Loucy (cell line): ENCODE measurements at regions not wholly inside any gene's neighbourhood (a gene's known extent, or its start where the extent isn't known, plus 50 kb on each side); places are given as distances from the start of the nearest gene placed in this dataset.

Source experiments
- H2AFZ ChIP-seq: fragments of 200-600 bp; sonication (generic); 2 replicates; pipeline ENCODE4 v1.6.0; 2016; ENCODE audit warnings: antibody characterized with exemption, mild to moderate bottlenecking, low read length, moderate library complexity
- H3F3A ChIP-seq: fragments of 200-600 bp; 2 replicates; pipeline ENCODE4 v1.6.0; 2016; ENCODE audit warnings: antibody characterized with exemption, low read depth, mild to moderate bottlenecking
- H3K27me3 ChIP-seq: fragments of 200-600 bp; sonication (generic); 2 replicates; pipeline ENCODE4 v1.6.1; 2014; ENCODE audit warnings: low read length, mild to moderate bottlenecking; ENCODE audit not compliant: insufficient read depth, poor library complexity, severe bottlenecking
- H3K36me3 ChIP-seq: fragments of 200-600 bp; sonication (generic); 2 replicates; pipeline ENCODE4 v1.6.1; 2016; ENCODE audit warnings: low read length; ENCODE audit not compliant: insufficient read depth
- H3K4me1 ChIP-seq: fragments of 200-600 bp; sonication (generic); 2 replicates; pipeline ENCODE4 v1.5.1; 2014; ENCODE audit warnings: low read length, mild to moderate bottlenecking; ENCODE audit not compliant: insufficient read depth, poor library complexity, severe bottlenecking
- H3K4me2 ChIP-seq: fragments of 200-600 bp; sonication (generic); 2 replicates; pipeline ENCODE4 v1.6.0; 2014; ENCODE audit warnings: antibody characterized with exemption, low read length, low read depth, mild to moderate bottlenecking; ENCODE audit not compliant: poor library complexity, severe bottlenecking
- H3K4me3 ChIP-seq: fragments of 200-600 bp; sonication (generic); 2 replicates; pipeline ENCODE4 v1.5.1; 2014; ENCODE audit warnings: low read length, mild to moderate bottlenecking, mixed read lengths; ENCODE audit not compliant: poor library complexity, severe bottlenecking
- H3K79me2 ChIP-seq: fragments of 200-600 bp; sonication (generic); 2 replicates; pipeline ENCODE4 v1.6.1; 2014; ENCODE audit warnings: low read length; ENCODE audit not compliant: insufficient read depth
- H3K9ac ChIP-seq: fragments of 200-600 bp; sonication (generic); 2 replicates; pipeline ENCODE4 v1.6.0; 2014; ENCODE audit warnings: mild to moderate bottlenecking, low read depth, low read length, moderate library complexity; ENCODE audit not compliant: poor library complexity, severe bottlenecking
- H3K9me2 ChIP-seq: fragments of 200-600 bp; sonication (generic); replicated peaks from 2 replicates; pipeline ENCODE4 v1.6.1; 2016; ENCODE audit warnings: low read depth, low read length, mixed read lengths
- H3K9me3 ChIP-seq: fragments of 200-600 bp; sonication (generic); 2 replicates; pipeline ENCODE4 v1.6.1; 2014; ENCODE audit warnings: mild to moderate bottlenecking, antibody characterized with exemption, low read length, low read depth; ENCODE audit not compliant: insufficient read depth
- H4K20me1 ChIP-seq: fragments of 200-600 bp; sonication (generic); 2 replicates; pipeline ENCODE4 v1.6.0; 2014; ENCODE audit warnings: antibody characterized with exemption, low read length, mild to moderate bottlenecking; ENCODE audit not compliant: insufficient read depth, poor library complexity, severe bottlenecking
- CTCF ChIP-seq: fragments of 200-600 bp; sonication (generic); conservative IDR thresholded peaks from 2 replicates; pipeline ENCODE4 v1.5.1; 2014; ENCODE audit warnings: mild to moderate bottlenecking, antibody characterized with exemption, low read length
- EZH2phosphoT487 ChIP-seq: fragments of 200-600 bp; IDR thresholded peaks from 2 replicates; pipeline ENCODE4 v1.6.1; 2018; ENCODE audit warnings: antibody characterized with exemption, mild to moderate bottlenecking, moderate library complexity, borderline replicate concordance

- no peaks in the 10 kb centered on the region for H3K79me2 ChIP-seq
- no peaks in the 10 kb centered on the region for H4K20me1 ChIP-seq
- no peak overlapping the region for H2AFZ ChIP-seq
- H3K4me2 ChIP-seq = no peak overlapping the region
- H3K27me3 ChIP-seq = no peaks in the 10 kb centered on the region
- H3F3A ChIP-seq = no peaks in the 10 kb centered on the region
- no peak overlapping the region for H3K4me3 ChIP-seq
- no peaks in the 10 kb centered on the region for H3K4me1 ChIP-seq
- H3K36me3 ChIP-seq = no peaks in the 10 kb centered on the region
- H3K9me3 ChIP-seq = no peaks in the 10 kb centered on the region
- no peaks in the 10 kb centered on the region for H3K9me2 ChIP-seq
- no peak overlapping the region for H3K9ac ChIP-seq
- TF ChIP-seq EZH2phosphoT487 (no peak), CTCF (no peak)
These were observed 159.1 kb upstream of the HS3ST1 start for GRCh38 chr4:11587797-11588196.

GRCh38 chr4:11585506-11585905 is 156.8 kb upstream of the HS3ST1 start:
- Histone ChIP-seq H3K4me3 (no peak overlapping the region), H3K79me2 (no peaks in the 10 kb centered on the region), H3K9me2 (no peaks in the 10 kb centered on the region), H3K27me3 (no peaks in the 10 kb centered on the region), H4K20me1 (no peaks in the 10 kb centered on the region), H3K4me1 (no peaks in the 10 kb centered on the region), H2AFZ (no peak overlapping the region), H3K36me3 (no peaks in the 10 kb centered on the region), H3K9me3 (no peaks in the 10 kb centered on the region), H3K9ac (no peak overlapping the region), H3F3A (no peaks in the 10 kb centered on the region), H3K4me2 (no peak overlapping the region)
- TF ChIP-seq CTCF (no peak), EZH2phosphoT487 (no peak)

- Histone ChIP-seq H3K4me2 (no peak overlapping the region), H3F3A (no peaks in the 10 kb centered on the region), H3K9me2 (no peaks in the 10 kb centered on the region), H3K36me3 (no peaks in the 10 kb centered on the region), H3K9ac (no peak overlapping the region), H4K20me1 (no peaks in the 10 kb centered on the region), H3K9me3 (no peaks in the 10 kb centered on the region), H2AFZ (no peak overlapping the region), H3K4me3 (no peak overlapping the region), H3K4me1 (no peaks in the 10 kb centered on the region), H3K79me2 (no peaks in the 10 kb centered on the region), H3K27me3 (no peaks in the 10 kb centered on the region)
- no peak for TF ChIP-seq EZH2phosphoT487
- TF ChIP-seq CTCF = no peak
These were observed 139.8 kb upstream of the HS3ST1 start for GRCh38 chr4:11568511-11568910.
